Sigmoid colon (tissue), 6 donors: ENCODE measurements at regions not wholly inside any gene's neighbourhood (a gene's known extent, or its start where the extent isn't known, plus 50 kb on each side); places are given as distances from the start of the nearest gene placed in this dataset.
"Not testable (repeated sequence)": the region's sequence is repeated elsewhere in the genome, so short reads cannot be mapped to it uniquely, and the experiment has no call there.

Source experiments
- DNase-seq: peaks from one replicate; pipeline ENCODE4 v3.0.0-alpha.2; 2019
- H3K27ac ChIP-seq, 4 donors: fragments of 200-600 bp; sonication (generic); one replicate each; pipeline ENCODE4 v1.5.1; 2016 to 2019; ENCODE audit warnings: mild to moderate bottlenecking in 1 of 4
- H3K27me3 ChIP-seq, 3 donors: fragments of 200-600 bp; sonication (generic); one replicate each; pipeline ENCODE4 v1.5.1; 2019; ENCODE audit warnings: mild to moderate bottlenecking in 1 of 3
- H3K36me3 ChIP-seq, 4 donors: fragments of 200-600 bp; sonication (generic); one replicate each; pipeline ENCODE4 v1.5.1; 2016 to 2019
- H3K4me1 ChIP-seq, 4 donors: fragments of 200-600 bp; sonication (generic); one replicate each; pipeline ENCODE4 v1.5.1; 2017 to 2019
- H3K4me3 ChIP-seq, 4 donors: fragments of 200-600 bp; sonication (generic); one replicate each; pipeline ENCODE4 v1.5.1; 2017 to 2019; ENCODE audit warnings: mild to moderate bottlenecking in 2 of 4, moderate library complexity in 1 of 4
- H3K9me3 ChIP-seq, 4 donors: fragments of 200-600 bp in 3 of 4; sonication (generic) in 3 of 4; one replicate each; pipeline versions ENCODE4 v1.5.1 to v1.6.1; 2013 to 2019
- CTCF ChIP-seq, 4 experiments: fragments of 450-650 bp in 3 of 4; fragments of 200-600 bp in 1 of 4; IDR thresholded peaks; one replicate each; pipeline ENCODE4 v1.5.1; 2016 to 2019; ENCODE audit warnings: antibody characterized with exemption in 4 of 4, mild to moderate bottlenecking in 3 of 4, moderate library complexity in 2 of 4
- EP300 ChIP-seq, 4 donors: sonication (generic); formaldehyde crosslinking; IDR thresholded peaks; one replicate each; pipeline ENCODE4 v1.6.1; 2017; ENCODE audit warnings: antibody characterized with exemption in 4 of 4
- POLR2A ChIP-seq, 2 donors: fragments of 450-650 bp; IDR thresholded peaks; one replicate each; pipeline ENCODE4 v1.6.1; 2016; ENCODE audit warnings: antibody characterized with exemption in 2 of 2, mild to moderate bottlenecking in 2 of 2, moderate library complexity in 2 of 2
- POLR2AphosphoS5 ChIP-seq, 4 donors: sonication (generic); formaldehyde crosslinking; IDR thresholded peaks; one replicate each; pipeline ENCODE4 v1.6.1; 2017; ENCODE audit warnings: antibody characterized with exemption in 4 of 4
- WGBS, 2 donors: extraction: QIAGEN DNeasy Blood & Tissue Kit; methylation state at CpG; one replicate each; pipeline ENCODE4 v1.1.7; 2013; 5-methylcytosine and 5-hydroxymethylcytosine counted together
- intact Hi-C: fragments of 100-400 bp; cut with DNase I; formaldehyde crosslinking; loops from one replicate; pipeline ENCODE4 v1.15.1; 2023
- donor health status: healthy with polysubstance abuse.
- donor health status: healthy.

- no peak overlapping the region for H3K4me3 ChIP-seq
- no peaks in the 10 kb centered on the region for H3K36me3 ChIP-seq
- intact Hi-C loops: no loop called here
- H3K27me3 ChIP-seq: no peaks in the 10 kb centered on the region
- DNase-seq: no peak
- no peaks in the 10 kb centered on the region for H3K9me3 ChIP-seq
- 16 to 17% methylated on average over 2 of the region's 2 CpGs for WGBS, 2 donors
- peak overlapping the region in 1 of 4 donors; percentile 2 for H3K27ac ChIP-seq
- peaks cover 0 to 24% (median 16%) of the 10 kb centered on the region in 4 donors for H3K4me1 ChIP-seq
- TF ChIP-seq POLR2A (IDR thresholded peaks at IDR 0.05) (no peak), CTCF (IDR thresholded peaks at IDR 0.05) (no peak), POLR2AphosphoS5 (IDR thresholded peaks at IDR 0.05) (no peak)
Measured at GRCh38 chr6:49326347-49326746, 136.7 kb downstream of the MMUT start.

- H3K4me3 ChIP-seq: no peak overlapping the region
- DNase-seq: no peak
- H3K27me3 ChIP-seq: no peaks in the 10 kb centered on the region
- TF ChIP-seq EP300 (IDR thresholded peaks at IDR 0.05) (no peak), POLR2AphosphoS5 (IDR thresholded peaks at IDR 0.05) (no peak), POLR2A (IDR thresholded peaks at IDR 0.05) (no peak), CTCF (IDR thresholded peaks at IDR 0.05) (no peak)
- H3K9me3 ChIP-seq: no peaks in the 10 kb centered on the region
- no peaks in the 10 kb centered on the region for H3K36me3 ChIP-seq
- H3K4me1 ChIP-seq: peaks cover 0 to 24% (median 16%) of the 10 kb centered on the region in 4 donors
- 48 to 78% methylated on average over 1 of the region's 1 CpG for whole genome bisulfite sequencing, 2 donors
- H3K27ac ChIP-seq: peak overlapping the region in 1 of 4 donors; percentile 2
- intact Hi-C loops: no loop called here
Measured at GRCh38 chr6:49325891-49326290, 137.2 kb downstream of the MMUT start.

GRCh38 chr6:49322861-49323260, 140.2 kb downstream of the MMUT start:
- intact Hi-C loops: no loop called here
- Histone ChIP-seq H3K4me1 (peaks cover 0 to 16% (median 7%) of the 10 kb centered on the region in 4 donors), H3K9me3 (no peaks in the 10 kb centered on the region), H3K27me3 (no peaks in the 10 kb centered on the region), H3K36me3 (no peaks in the 10 kb centered on the region), H3K27ac (no peak overlapping the region), H3K4me3 (no peak overlapping the region)
- DNase-seq: no peak
- TF ChIP-seq CTCF (IDR thresholded peaks at IDR 0.05): no peak
- no peak for TF ChIP-seq EP300 (IDR thresholded peaks at IDR 0.05)
- TF ChIP-seq POLR2AphosphoS5 (IDR thresholded peaks at IDR 0.05): no peak
- TF ChIP-seq POLR2A (IDR thresholded peaks at IDR 0.05): no peak
- WGBS, 2 donors: 43 to 68% methylated on average over 1 of the region's 1 CpG

- no peaks in the 10 kb centered on the region for H3K27me3 ChIP-seq
- H3K36me3 ChIP-seq: no peaks in the 10 kb centered on the region
- H3K9me3 ChIP-seq: no peaks in the 10 kb centered on the region
- H3K27ac ChIP-seq: no peak overlapping the region
- intact Hi-C loops: no loop called here
- peaks cover 0 to 6% (median 0%) of the 10 kb centered on the region in 4 donors for H3K4me1 ChIP-seq
- no peak for DNase-seq
- H3K4me3 ChIP-seq: no peak overlapping the region
- WGBS, 2 donors: 57 to 62% methylated on average over 2 of the region's 2 CpGs
- TF ChIP-seq POLR2A (IDR thresholded peaks at IDR 0.05): no peak
- no peak for TF ChIP-seq EP300 (IDR thresholded peaks at IDR 0.05)
- TF ChIP-seq CTCF (IDR thresholded peaks at IDR 0.05): no peak
- TF ChIP-seq POLR2AphosphoS5 (IDR thresholded peaks at IDR 0.05): no peak
Measured at GRCh38 chr6:49321561-49322072, 141.4 kb downstream of the MMUT start.

- 80 to 91% methylated on average over 1 of the region's 1 CpG for WGBS, 2 donors
- DNase-seq: no peak
- Histone ChIP-seq H3K27ac (no peak overlapping the region), H3K27me3 (no peaks in the 10 kb centered on the region), H3K4me1 (no peaks in the 10 kb centered on the region), H3K36me3 (no peaks in the 10 kb centered on the region), H3K4me3 (no peak overlapping the region), H3K9me3 (no peaks in the 10 kb centered on the region)
- TF ChIP-seq POLR2A (IDR thresholded peaks at IDR 0.05) (no peak), EP300 (IDR thresholded peaks at IDR 0.05) (no peak), CTCF (IDR thresholded peaks at IDR 0.05) (no peak), POLR2AphosphoS5 (IDR thresholded peaks at IDR 0.05) (no peak)
- intact Hi-C loops: no loop called here
Measured at GRCh38 chr6:49305010-49305409, 158.0 kb downstream of the MMUT start.

GRCh38 chr6:49304393-49304792, 158.7 kb downstream of the MMUT start:
- H3K36me3 ChIP-seq, H3K4me3 ChIP-seq, H3K4me1 ChIP-seq, H3K27ac ChIP-seq, H3K27me3 ChIP-seq, DNase-seq, intact Hi-C loops, H3K9me3 ChIP-seq: not testable (repeated sequence)
- 44 to 55% methylated on average over 1 of the region's 1 CpG for WGBS, 2 donors
